Fibroblast of mammary gland (primary cell): ENCODE measurements at regions not wholly inside any gene's neighbourhood (a gene's known extent, or its start where the extent isn't known, plus 50 kb on each side); places are given as distances from the start of the nearest gene placed in this dataset.

Source experiments
- DNase-seq: peaks from one replicate; pipeline ENCODE4 v3.0.0-alpha.2; 2010; ENCODE audit warnings: low read depth
- H3K4me3 ChIP-seq: 2 replicates; pipeline ENCODE4 v1.5.1; 2011; ENCODE audit warnings: low read depth, mild to moderate bottlenecking, low read length, moderate library complexity; ENCODE audit not compliant: control insufficient read depth
- CTCF ChIP-seq: conservative IDR thresholded peaks from 2 replicates; pipeline ENCODE4 v1.5.1; 2011; ENCODE audit warnings: low read depth, low read length, inconsistent platforms; ENCODE audit not compliant: control insufficient read depth, insufficient read depth

GRCh38 chr1:30509670-30510069, 213.7 kb downstream of the MATN1 start:
- DNase-seq: no peak

GRCh38 chr1:30508611-30509010, 214.8 kb downstream of the MATN1 start:
- TF ChIP-seq CTCF: no peak
- DNase-seq: no peak
- H3K4me3 ChIP-seq: no peak overlapping the region

More at GRCh38 chr1:30509670-30510069, 213.7 kb downstream of the MATN1 start:
- no peak overlapping the region for H3K4me3 ChIP-seq
- no peak for TF ChIP-seq CTCF

- no peak overlapping the region for H3K4me3 ChIP-seq
- TF ChIP-seq CTCF: no peak
- no peak for DNase-seq
These were observed 215.3 kb downstream of the MATN1 start for GRCh38 chr1:30508175-30508448.

DNA sequence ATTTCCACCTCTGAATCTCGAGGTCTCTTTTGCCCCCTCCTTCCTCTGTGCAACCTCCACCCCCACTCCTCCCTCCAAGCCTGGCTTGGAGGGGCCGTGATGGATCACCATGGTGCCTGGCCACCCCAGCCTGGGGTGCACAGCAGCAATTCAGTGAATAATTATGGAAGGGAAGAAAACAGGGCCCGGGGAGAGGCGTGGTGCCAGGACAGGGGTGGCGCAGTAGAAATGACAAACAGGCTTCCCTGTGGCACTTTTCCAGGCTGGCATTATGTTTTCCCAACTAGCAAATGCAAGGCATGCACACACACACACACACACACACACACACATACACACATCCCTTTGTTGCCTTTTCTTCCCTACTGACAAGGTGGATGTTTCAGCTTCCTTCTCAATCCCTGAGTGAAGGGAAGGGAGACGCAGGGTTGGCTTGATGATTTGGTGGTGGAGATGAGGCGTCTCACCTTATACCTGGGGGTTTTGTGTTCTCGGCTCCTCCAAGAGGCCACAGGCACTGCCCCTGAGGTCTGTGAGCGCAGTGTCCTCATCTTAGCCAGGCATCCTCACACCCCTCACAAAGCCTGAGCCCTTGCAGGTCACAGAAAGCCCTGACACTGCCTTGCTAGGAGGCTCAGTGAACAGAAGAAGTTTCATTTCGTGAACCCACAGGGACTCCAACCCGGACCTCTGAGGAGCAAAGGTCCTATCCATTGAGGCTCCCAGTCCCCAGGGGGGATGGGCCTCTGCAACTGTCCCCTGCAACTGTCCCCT, 215.8 kb downstream of the MATN1 start:
- TF ChIP-seq CTCF: no peak
- DNase-seq: no peak
- no peak overlapping the region for H3K4me3 ChIP-seq

DNA sequence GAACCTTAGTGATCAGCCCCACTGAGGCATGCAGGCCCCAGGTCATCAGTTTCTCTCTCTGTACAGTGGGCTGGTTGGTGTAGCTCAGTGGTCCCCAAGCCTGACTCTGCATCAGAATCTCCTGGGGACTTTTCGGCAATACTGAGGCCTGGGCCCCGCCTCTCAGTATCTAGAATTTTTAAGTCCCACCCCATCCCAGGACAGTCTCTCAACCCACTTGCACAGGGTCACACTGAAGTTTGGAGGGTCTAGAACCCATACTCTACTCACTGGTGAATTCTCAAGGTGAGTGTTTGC, 216.4 kb downstream of the MATN1 start:
- TF ChIP-seq CTCF: no peak
- no peak for DNase-seq

DNA sequence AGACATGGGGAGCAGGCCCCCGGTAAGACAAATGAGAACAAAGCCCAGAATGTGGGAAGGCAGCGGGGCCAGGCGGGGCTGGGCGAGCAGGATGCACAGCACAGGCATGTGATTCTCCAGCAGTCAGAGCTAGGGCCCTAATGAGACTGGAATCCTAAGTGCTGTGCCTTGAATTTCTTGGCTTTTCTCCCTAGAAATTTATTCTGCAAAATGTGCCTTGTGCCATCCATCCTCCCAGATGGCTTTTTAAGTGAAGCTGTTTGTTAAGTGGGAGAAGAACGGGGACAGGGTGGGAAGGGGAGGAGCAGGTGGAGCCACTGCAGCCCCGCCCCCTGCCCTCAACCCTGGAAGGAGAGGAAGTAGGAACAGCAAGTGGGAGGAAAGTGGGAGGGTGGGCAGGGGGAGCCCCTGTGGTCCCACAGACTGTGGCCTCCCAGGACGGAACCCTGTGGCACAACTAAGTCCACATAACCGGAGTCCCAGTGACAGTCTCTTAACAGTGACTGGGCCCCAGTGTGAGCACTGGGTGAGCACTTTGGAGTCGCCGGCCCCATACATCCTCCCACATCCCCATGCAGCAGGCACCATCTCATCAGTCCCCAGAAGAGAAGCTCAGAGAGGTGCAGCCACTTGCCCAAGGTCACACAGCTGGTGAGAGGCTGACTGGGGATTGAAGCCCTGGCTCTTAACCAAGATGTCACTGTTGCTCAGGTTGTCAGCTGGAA, 216.9 kb downstream of the MATN1 start:
- no peak for TF ChIP-seq CTCF
- no peak overlapping the region for H3K4me3 ChIP-seq
- DNase-seq: no peak

More for the DNA sequence above, 216.4 kb downstream of the MATN1 start:
- H3K4me3 ChIP-seq: no peak overlapping the region
